PC-3 (cell line): ENCODE measurements at regions not wholly inside any gene's neighbourhood (a gene's known extent, or its start where the extent isn't known, plus 50 kb on each side); places are given as distances from the start of the nearest gene placed in this dataset.

ENCODE experiments used
- ATAC-seq: fragments of 200-7000 bp; cut with Tn5 transposase; 2 replicates; pipeline ENCODE4 v1.9.1; 2020; ENCODE audit warnings: mild to moderate bottlenecking, moderate library complexity
- BruUV-seq: library from RNA; stranded (reverse); fragments of 400-500 nt; replicated peaks from 2 replicates; lab custom pipeline; 2021; lab: Mats Ljungman, UMichigan
- CTCF ChIA-PET: fragments of 300-600 bp; sonication (Branson Sonifier 250); formaldehyde crosslinking; loops from one replicate; lab custom pipeline; 2022; ENCODE audit warnings: antibody characterized with exemption; lab: Charles Lee
- POLR2A ChIA-PET: fragments of 300-600 bp; sonication (Branson Sonifier 250); formaldehyde crosslinking; loops from one replicate; lab custom pipeline; 2022; ENCODE audit warnings: antibody characterized with exemption; ENCODE audit not compliant: unreplicated experiment; lab: Charles Lee
- DNase-seq: peaks from one replicate; pipeline ENCODE4 v3.0.0-alpha.2; 2015
- H2AFZ ChIP-seq: fragments of 300-600 bp; sonication (generic); 2 replicates; pipeline ENCODE4 v1.6.0; 2016; ENCODE audit warnings: antibody characterized with exemption, low read length
- H3F3A ChIP-seq: fragments of 300-600 bp; sonication (generic); one replicate; pipeline ENCODE4 v1.6.0; 2017; ENCODE audit warnings: antibody characterized with exemption, low read length, control low read depth, mild to moderate bottlenecking; ENCODE audit not compliant: unreplicated experiment
- H3K27ac ChIP-seq: fragments of 300-600 bp; sonication (generic); 2 replicates; pipeline ENCODE4 v1.5.1; 2016; ENCODE audit warnings: mild to moderate bottlenecking, low read length
- H3K27me3 ChIP-seq: fragments of 300-600 bp; sonication (generic); 2 replicates; pipeline ENCODE4 v1.6.1; 2016; ENCODE audit warnings: low read length, mixed read lengths
- H3K36me3 ChIP-seq: fragments of 300-600 bp; sonication (generic); 2 replicates; pipeline ENCODE4 v1.6.1; 2016; ENCODE audit warnings: low read depth, mixed run types, low read length, mixed read lengths
- H3K4me1 ChIP-seq: fragments of 300-600 bp; sonication (generic); 2 replicates; pipeline ENCODE4 v1.5.1; 2016; ENCODE audit warnings: low read length; ENCODE audit not compliant: insufficient read depth
- H3K4me2 ChIP-seq: fragments of 300-600 bp; sonication (generic); 2 replicates; pipeline ENCODE4 v1.6.0; 2016; ENCODE audit warnings: low read length
- H3K4me3 ChIP-seq: fragments of 300-600 bp; sonication (generic); 2 replicates; pipeline ENCODE4 v1.5.1; 2016; ENCODE audit warnings: mild to moderate bottlenecking, low read length, mixed read lengths
- H3K79me2 ChIP-seq: fragments of 300-600 bp; sonication (generic); 2 replicates; pipeline ENCODE4 v1.6.1; 2017; ENCODE audit warnings: low read length, mixed read lengths
- H3K9ac ChIP-seq: fragments of 300-600 bp; sonication (generic); 2 replicates; pipeline ENCODE4 v1.6.0; 2016; ENCODE audit warnings: mild to moderate bottlenecking, low read length
- H3K9me2 ChIP-seq: fragments of 300-600 bp; sonication (generic); replicated peaks from 2 replicates; pipeline ENCODE4 v1.6.1; 2016; ENCODE audit warnings: mixed run types, low read length, mixed read lengths
- H3K9me3 ChIP-seq: fragments of 300-600 bp; sonication (generic); 2 replicates; pipeline ENCODE4 v1.6.1; 2016; ENCODE audit warnings: low read length, mixed read lengths
- H4K20me1 ChIP-seq: fragments of 300-600 bp; sonication (generic); 2 replicates; pipeline ENCODE4 v1.6.1; 2016; ENCODE audit warnings: low read length, mixed read lengths
- CTCF ChIP-seq: fragments of 300-600 bp; sonication (generic); conservative IDR thresholded peaks from 2 replicates; pipeline ENCODE4 v1.5.1; 2017; ENCODE audit warnings: antibody characterized with exemption, low read depth, mild to moderate bottlenecking, low read length
- EZH2 ChIP-seq: fragments of 300-600 bp; sonication (generic); IDR thresholded peaks from one replicate; pipeline ENCODE4 v1.6.1; 2017; ENCODE audit warnings: antibody characterized with exemption, mild to moderate bottlenecking, low read length; ENCODE audit not compliant: unreplicated experiment
- EZH2phosphoT487 ChIP-seq: fragments of 300-600 bp; sonication (generic); IDR thresholded peaks from 2 replicates; pipeline ENCODE4 v1.6.1; 2018; ENCODE audit warnings: mild to moderate bottlenecking, antibody characterized with exemption, low read length, borderline replicate concordance
- intact Hi-C: fragments of 100-400 bp; cut with micrococcal nuclease; formaldehyde crosslinking; loops from 2 replicates; pipeline ENCODE4 v1.9.0; 2023

GRCh38 chr10:44567471-44567870 lies 182.6 kb upstream of the CXCL12 start:
- Histone ChIP-seq H2AFZ (no peak overlapping the region), H3K79me2 (no peaks in the 10 kb centered on the region), H3K4me3 (no peak overlapping the region), H3K27ac (no peak overlapping the region), H3K36me3 (no peaks in the 10 kb centered on the region), H3F3A (no peaks in the 10 kb centered on the region), H3K9me2 (no peaks in the 10 kb centered on the region), H3K4me1 (no peaks in the 10 kb centered on the region), H4K20me1 (no peaks in the 10 kb centered on the region), H3K9ac (no peak overlapping the region), H3K27me3 (peaks cover 22% of the 10 kb centered on the region), H3K4me2 (no peak overlapping the region), H3K9me3 (no peaks in the 10 kb centered on the region)
- DNase-seq = no peak
- POLR2A ChIA-PET = no interaction called here
- CTCF ChIA-PET = no interaction called here
- no peak for ATAC-seq
- BruUV-seq = no TSS peak
- no peak for TF ChIP-seq CTCF
- TF ChIP-seq EZH2phosphoT487 = no peak
- no peak for TF ChIP-seq EZH2
- intact Hi-C loops = no loop called here

GRCh38 chr10:44569193-44570091 lies 184.5 kb upstream of the CXCL12 start:
- Histone ChIP-seq H3K9me2 (no peaks in the 10 kb centered on the region), H3K9me3 (no peaks in the 10 kb centered on the region), H3K4me2 (no peak overlapping the region), H4K20me1 (no peaks in the 10 kb centered on the region), H3K36me3 (no peaks in the 10 kb centered on the region), H3F3A (no peaks in the 10 kb centered on the region), H3K4me3 (no peak overlapping the region), H3K9ac (no peak overlapping the region), H2AFZ (no peak overlapping the region), H3K27ac (no peak overlapping the region), H3K79me2 (no peaks in the 10 kb centered on the region), H3K27me3 (0 out of 2 replicates have a peak, but pooled peaks cover 3% of the 10 kb centered on the region), H3K4me1 (no peaks in the 10 kb centered on the region)
- no TSS peak for BruUV-seq
- ChIA-PET POLR2A (no interaction called here), CTCF (no interaction called here)
- DNase-seq (no peak), ATAC-seq (no peak)
- TF ChIP-seq EZH2phosphoT487 = no peak
- no peak for TF ChIP-seq CTCF
- TF ChIP-seq EZH2 = no peak
- intact Hi-C loops = no loop called here

- POLR2A ChIA-PET = no interaction called here
- Histone ChIP-seq H3F3A (no peaks in the 10 kb centered on the region), H3K36me3 (no peaks in the 10 kb centered on the region), H2AFZ (no peak overlapping the region), H4K20me1 (no peaks in the 10 kb centered on the region), H3K4me3 (no peak overlapping the region), H3K4me1 (peaks cover 4% of the 10 kb centered on the region), H3K9ac (no peak overlapping the region), H3K9me3 (no peaks in the 10 kb centered on the region), H3K4me2 (no peak overlapping the region), H3K79me2 (no peaks in the 10 kb centered on the region), H3K27me3 (no peaks in the 10 kb centered on the region), H3K9me2 (no peaks in the 10 kb centered on the region), H3K27ac (no peak overlapping the region)
- TF ChIP-seq EZH2phosphoT487 = no peak
- no peak for TF ChIP-seq EZH2
- no peak for TF ChIP-seq CTCF
- DNase-seq = peak; percentile 48
- intact Hi-C loops = no loop called here
- ATAC-seq = no peak
- CTCF ChIA-PET = no interaction called here
- BruUV-seq = no TSS peak
Measured at GRCh38 chr10:44571701-44572100, 186.8 kb upstream of the CXCL12 start.
